Endodermal cell (in vitro differentiated cells): ENCODE measurements at regions not wholly inside any gene's neighbourhood (a gene's known extent, or its start where the extent isn't known, plus 50 kb on each side); places are given as distances from the start of the nearest gene placed in this dataset.

Source experiments
- DNase-seq: peaks from one replicate; pipeline ENCODE4 v3.0.0-alpha.2; 2017
- H3K27ac ChIP-seq: 2 replicates; pipeline ENCODE4 v1.5.1; 2013; ENCODE audit warnings: mild to moderate bottlenecking, low read depth, low read length, moderate library complexity
- H3K27me3 ChIP-seq: 2 replicates; pipeline ENCODE4 v1.6.1; 2013; ENCODE audit warnings: mild to moderate bottlenecking, low read length, moderate library complexity; ENCODE audit not compliant: insufficient read depth, control insufficient read depth, poor library complexity, severe bottlenecking
- H3K36me3 ChIP-seq: 2 replicates; pipeline ENCODE4 v1.7.0; 2013; ENCODE audit warnings: mild to moderate bottlenecking, low read length, moderate library complexity; ENCODE audit not compliant: control insufficient read depth, insufficient read depth
- H3K4me1 ChIP-seq: one replicate; pipeline ENCODE4 v1.7.0; 2013; ENCODE audit warnings: low read length; ENCODE audit not compliant: control insufficient read depth, insufficient read depth
- H3K4me3 ChIP-seq: 2 replicates; pipeline ENCODE4 v1.5.1; 2013; ENCODE audit warnings: mild to moderate bottlenecking, low read length, moderate library complexity
- H3K9ac ChIP-seq: 2 replicates; pipeline ENCODE4 v1.6.1; 2013; ENCODE audit warnings: mild to moderate bottlenecking, low read length, moderate library complexity; ENCODE audit not compliant: poor library complexity, severe bottlenecking; ENCODE audit errors: extremely low read depth
- H3K9me3 ChIP-seq: 2 replicates; pipeline ENCODE4 v1.6.1; 2013; ENCODE audit warnings: mild to moderate bottlenecking, low read length, moderate library complexity; ENCODE audit not compliant: control insufficient read depth
- H3K27ac Mint-ChIP-seq: 2 replicates; pipeline ENCODE4 v1.8.0; 2020; ENCODE audit warnings: mixed read lengths
- H3K27me3 Mint-ChIP-seq: 2 replicates; pipeline ENCODE4 v1.8.0; 2021; ENCODE audit warnings: mild to moderate bottlenecking, mixed read lengths; ENCODE audit not compliant: insufficient read depth
- H3K36me3 Mint-ChIP-seq: 2 replicates; pipeline ENCODE4 v1.8.0; 2020; ENCODE audit warnings: low read depth, mixed read lengths
- H3K4me1 Mint-ChIP-seq: 2 replicates; pipeline ENCODE4 v1.8.0; 2020; ENCODE audit warnings: mixed read lengths
- H3K4me3 Mint-ChIP-seq: 2 replicates; pipeline ENCODE4 v1.8.0; 2020; ENCODE audit warnings: mild to moderate bottlenecking, moderate library complexity, mixed read lengths
- H3K9me3 Mint-ChIP-seq: 2 replicates; pipeline ENCODE4 v1.8.0; 2020; ENCODE audit warnings: mild to moderate bottlenecking, mixed read lengths
- WGBS, 2 experiments: methylation state at CpG; one replicate each; pipeline versions ENCODE4 v1.1.5 to v1.1.7; 2013; ENCODE audit warnings: missing lambda C conversion rate in 2 of 2, mixed read lengths in 1 of 2; ENCODE audit not compliant: insufficient coverage in 1 of 2, insufficient read length in 1 of 2; 5-methylcytosine and 5-hydroxymethylcytosine counted together
- TF ChIP-seq, protein P1 (sequence below): fragments of 200-600 bp; sonication (generic); conservative IDR thresholded peaks from 2 replicates; pipeline ENCODE4 v1.5.0; 2021; ENCODE audit warnings: antibody characterized with exemption, mild to moderate bottlenecking

DNA sequence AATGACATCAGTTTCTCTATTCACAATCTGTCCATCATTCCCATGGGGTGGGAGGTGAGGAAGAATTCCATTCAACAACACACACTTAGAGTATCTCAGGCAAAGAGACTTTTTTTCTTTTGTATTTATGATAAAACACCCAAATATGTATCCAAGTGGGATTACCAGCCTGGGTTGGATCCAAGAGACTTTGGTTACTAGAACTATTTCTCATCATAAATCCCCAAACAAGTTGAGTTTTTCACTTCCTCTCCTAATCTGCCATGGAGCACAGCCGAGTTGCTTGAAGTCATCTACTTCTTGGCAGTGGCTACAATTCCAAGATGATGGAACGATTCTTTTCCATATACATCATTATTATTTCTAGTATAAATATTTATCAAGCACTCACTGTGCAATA is 209.2 kb upstream of the HMGA2 start:
- H3K4me1 ChIP-seq, result peaks cover 3% of the 10 kb centered on the region
- 96 to 100% methylated on average over 1 of the region's 2 CpGs for WGBS, 2 experiments
- H3K27ac Mint-ChIP-seq, result no peak overlapping the region
- no peaks in the 10 kb centered on the region for H3K36me3 Mint-ChIP-seq
- no peak overlapping the region for H3K4me3 Mint-ChIP-seq
- no peaks in the 10 kb centered on the region for H3K27me3 ChIP-seq
- no peaks in the 10 kb centered on the region for H3K9me3 ChIP-seq
- no peaks in the 10 kb centered on the region for H3K36me3 ChIP-seq
- H3K4me3 ChIP-seq, result no peak overlapping the region
- H3K9me3 Mint-ChIP-seq, result no peaks in the 10 kb centered on the region
- no peak overlapping the region for H3K27ac ChIP-seq
- H3K9ac ChIP-seq, result no peak overlapping the region
- TF ChIP-seq, protein P1, sequence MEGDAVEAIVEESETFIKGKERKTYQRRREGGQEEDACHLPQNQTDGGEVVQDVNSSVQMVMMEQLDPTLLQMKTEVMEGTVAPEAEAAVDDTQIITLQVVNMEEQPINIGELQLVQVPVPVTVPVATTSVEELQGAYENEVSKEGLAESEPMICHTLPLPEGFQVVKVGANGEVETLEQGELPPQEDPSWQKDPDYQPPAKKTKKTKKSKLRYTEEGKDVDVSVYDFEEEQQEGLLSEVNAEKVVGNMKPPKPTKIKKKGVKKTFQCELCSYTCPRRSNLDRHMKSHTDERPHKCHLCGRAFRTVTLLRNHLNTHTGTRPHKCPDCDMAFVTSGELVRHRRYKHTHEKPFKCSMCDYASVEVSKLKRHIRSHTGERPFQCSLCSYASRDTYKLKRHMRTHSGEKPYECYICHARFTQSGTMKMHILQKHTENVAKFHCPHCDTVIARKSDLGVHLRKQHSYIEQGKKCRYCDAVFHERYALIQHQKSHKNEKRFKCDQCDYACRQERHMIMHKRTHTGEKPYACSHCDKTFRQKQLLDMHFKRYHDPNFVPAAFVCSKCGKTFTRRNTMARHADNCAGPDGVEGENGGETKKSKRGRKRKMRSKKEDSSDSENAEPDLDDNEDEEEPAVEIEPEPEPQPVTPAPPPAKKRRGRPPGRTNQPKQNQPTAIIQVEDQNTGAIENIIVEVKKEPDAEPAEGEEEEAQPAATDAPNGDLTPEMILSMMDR, result no peak
- H3K4me1 Mint-ChIP-seq, result peaks cover 22% of the 10 kb centered on the region
- peaks cover 16% of the 10 kb centered on the region for H3K27me3 Mint-ChIP-seq
- DNase-seq, result no peak

DNA sequence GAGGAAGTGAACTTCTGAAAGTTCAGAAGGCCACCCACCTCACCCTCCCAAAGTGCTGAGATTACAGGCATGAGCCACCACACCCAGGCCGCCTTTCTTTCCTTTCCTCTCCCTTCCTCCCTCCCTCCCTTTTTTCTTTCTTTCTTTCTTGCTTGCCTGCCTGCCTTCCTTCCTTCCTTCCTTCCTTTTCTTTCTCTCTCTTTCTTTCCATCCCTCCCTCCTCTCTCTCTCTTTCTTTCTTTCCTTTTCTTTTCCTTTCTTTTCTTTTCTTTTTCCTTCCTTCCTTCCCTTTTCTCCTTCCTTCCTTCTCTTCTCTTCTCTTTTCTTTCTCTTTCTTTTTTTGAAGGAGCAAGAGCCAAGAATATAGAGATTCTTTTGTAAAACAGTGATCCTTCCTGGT is 208.3 kb upstream of the HMGA2 start:
- no peaks in the 10 kb centered on the region for H3K9me3 Mint-ChIP-seq
- 95 to 100% methylated on average over 1 of the region's 1 CpG for WGBS, 2 experiments
- Histone ChIP-seq H3K4me1 (peaks cover 3% of the 10 kb centered on the region), H3K27ac (no peak overlapping the region), H3K27me3 (no peaks in the 10 kb centered on the region), H3K9ac (no peak overlapping the region), H3K9me3 (no peaks in the 10 kb centered on the region), H3K4me3 (no peak overlapping the region), H3K36me3 (no peaks in the 10 kb centered on the region)
- H3K4me1 Mint-ChIP-seq, result peaks cover 22% of the 10 kb centered on the region
- H3K27ac Mint-ChIP-seq, result no peak overlapping the region
- peaks cover 15% of the 10 kb centered on the region for H3K27me3 Mint-ChIP-seq
- no peaks in the 10 kb centered on the region for H3K36me3 Mint-ChIP-seq
- no peak overlapping the region for H3K4me3 Mint-ChIP-seq
- no peak for DNase-seq
- TF ChIP-seq, protein P1, result no peak

DNA sequence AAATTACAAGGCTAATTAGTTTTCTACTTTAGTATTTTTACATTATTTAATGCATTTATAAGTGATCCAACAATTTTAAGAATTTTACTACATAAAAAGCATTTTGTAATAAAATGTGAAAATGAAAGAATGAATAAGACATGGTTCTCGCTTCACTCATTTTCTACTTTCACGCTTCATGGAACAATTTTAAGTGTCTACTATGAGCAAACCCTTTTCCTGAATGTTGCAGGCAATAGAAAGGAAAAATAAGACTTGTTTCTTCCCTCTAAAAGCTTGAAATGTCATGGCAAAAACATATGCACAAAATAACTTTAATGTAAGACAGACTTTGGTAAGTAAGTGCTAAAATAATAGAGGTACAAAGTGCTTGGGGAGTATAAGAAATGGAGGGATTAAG is 205.7 kb upstream of the HMGA2 start:
- TF ChIP-seq, protein P1, result no peak
- 94 to 100% methylated on average over 2 of the region's 2 CpGs for WGBS, 2 experiments
- Mint-ChIP-seq H3K27ac (no peak overlapping the region), H3K27me3 (peaks cover 13% of the 10 kb centered on the region), H3K4me3 (no peak overlapping the region), H3K36me3 (no peaks in the 10 kb centered on the region), H3K4me1 (peaks cover 11% of the 10 kb centered on the region), H3K9me3 (no peaks in the 10 kb centered on the region)
- no peak overlapping the region for H3K9ac ChIP-seq
- no peak for DNase-seq
- H3K27me3 ChIP-seq, result no peaks in the 10 kb centered on the region
- H3K4me1 ChIP-seq, result no peaks in the 10 kb centered on the region
- no peak overlapping the region for H3K27ac ChIP-seq
- H3K9me3 ChIP-seq, result no peaks in the 10 kb centered on the region
- no peak overlapping the region for H3K4me3 ChIP-seq
- no peaks in the 10 kb centered on the region for H3K36me3 ChIP-seq
